WTC11 (cell line): ENCODE measurements at regions not wholly inside any gene's neighbourhood (a gene's known extent, or its start where the extent isn't known, plus 50 kb on each side); places are given as distances from the start of the nearest gene placed in this dataset.

ENCODE experiments used
- ATAC-seq: fragments of 200-7000 bp; cut with Tn5 transposase; 2 replicates; pipeline ENCODE4 v1.10.0; 2021; ENCODE audit warnings: mild to moderate bottlenecking, moderate library complexity
- CTCF ChIA-PET: fragments of 300-600 bp; sonication (Branson Sonifier 250); formaldehyde crosslinking; loops from one replicate; lab custom pipeline; 2021; ENCODE audit warnings: antibody characterized with exemption; lab: Charles Lee
- POLR2A ChIA-PET: fragments of 350-600 bp; sonication (Branson Sonifier 250); formaldehyde crosslinking; loops from one replicate; lab custom pipeline; 2021; ENCODE audit warnings: antibody characterized with exemption; lab: Charles Lee
- DNase-seq: peaks from one replicate; pipeline ENCODE4 v3.0.0; 2021; ENCODE audit warnings: low spot score
- H3K27ac Mint-ChIP-seq: 2 replicates; pipeline ENCODE4 v1.8.0; 2021; ENCODE audit warnings: mixed read lengths
- H3K27me3 Mint-ChIP-seq: 2 replicates; pipeline ENCODE4 v1.8.0; 2021; ENCODE audit warnings: low read depth, mild to moderate bottlenecking, moderate library complexity, mixed read lengths
- H3K36me3 Mint-ChIP-seq: 2 replicates; pipeline ENCODE4 v1.8.0; 2021; ENCODE audit warnings: mixed read lengths
- H3K4me1 Mint-ChIP-seq: 2 replicates; pipeline ENCODE4 v1.8.0; 2022; ENCODE audit warnings: mixed read lengths
- H3K4me3 Mint-ChIP-seq: 2 replicates; pipeline ENCODE4 v1.8.0; 2021; ENCODE audit warnings: mild to moderate bottlenecking, moderate library complexity, mixed read lengths
- H3K9me3 Mint-ChIP-seq: 2 replicates; pipeline ENCODE4 v1.8.0; 2021; ENCODE audit warnings: mixed read lengths
- AFF4 ChIP-seq: sonication (generic); formaldehyde crosslinking; IDR thresholded peaks from 2 replicates; pipeline ENCODE4 v1.8.1; 2023; ENCODE audit warnings: mild to moderate bottlenecking, missing genetic modification reagents, borderline replicate concordance
- FOXP1 ChIP-seq: sonication (generic); formaldehyde crosslinking; IDR thresholded peaks from 2 replicates; pipeline ENCODE4 v1.8.0; 2022; ENCODE audit warnings: missing genetic modification reagents, mild to moderate bottlenecking, moderate library complexity, borderline replicate concordance
- FOXP4 ChIP-seq: sonication (generic); formaldehyde crosslinking; IDR thresholded peaks from 2 replicates; pipeline ENCODE4 v1.8.0; 2022; ENCODE audit warnings: mild to moderate bottlenecking, missing genetic modification reagents
- HMGXB4 ChIP-seq: sonication (generic); formaldehyde crosslinking; IDR thresholded peaks from 2 replicates; pipeline ENCODE4 v1.8.1; 2023; ENCODE audit warnings: mild to moderate bottlenecking, moderate library complexity, missing genetic modification reagents
- KAT7 ChIP-seq: sonication (generic); formaldehyde crosslinking; IDR thresholded peaks from 2 replicates; pipeline ENCODE4 v1.8.1; 2023; ENCODE audit warnings: missing genetic modification reagents, mild to moderate bottlenecking, borderline replicate concordance
- MAX ChIP-seq: sonication (generic); formaldehyde crosslinking; IDR thresholded peaks from 2 replicates; pipeline ENCODE4 v1.8.0; 2022; ENCODE audit warnings: mild to moderate bottlenecking, missing genetic modification reagents
- PREB ChIP-seq: sonication (generic); formaldehyde crosslinking; IDR thresholded peaks from 2 replicates; pipeline ENCODE4 v1.8.1; 2022; ENCODE audit warnings: mild to moderate bottlenecking, missing genetic modification reagents, moderate library complexity, borderline replicate concordance
- RELA ChIP-seq: sonication (generic); formaldehyde crosslinking; IDR thresholded peaks from 2 replicates; pipeline ENCODE4 v1.8.1; 2022; ENCODE audit warnings: missing genetic modification reagents, mild to moderate bottlenecking, borderline replicate concordance
- SP1 ChIP-seq: sonication (generic); formaldehyde crosslinking; conservative IDR thresholded peaks from 2 replicates; pipeline ENCODE4 v1.8.1; 2022; ENCODE audit warnings: missing genetic modification reagents
- TP53 ChIP-seq: sonication (generic); formaldehyde crosslinking; IDR thresholded peaks from 2 replicates; pipeline ENCODE4 v1.8.1; 2023; ENCODE audit warnings: mild to moderate bottlenecking, missing genetic modification reagents
- USF2 ChIP-seq: sonication (generic); formaldehyde crosslinking; IDR thresholded peaks from 2 replicates; pipeline ENCODE4 v1.8.1; 2023; ENCODE audit warnings: mild to moderate bottlenecking, missing genetic modification reagents, moderate library complexity
- ZBTB21 ChIP-seq: sonication (generic); formaldehyde crosslinking; IDR thresholded peaks from 2 replicates; pipeline ENCODE4 v1.8.1; 2023; ENCODE audit warnings: mild to moderate bottlenecking, missing genetic modification reagents, borderline replicate concordance
- ZNF317 ChIP-seq: sonication (generic); formaldehyde crosslinking; IDR thresholded peaks from 2 replicates; pipeline ENCODE4 v1.8.1; 2023; ENCODE audit warnings: low read depth, mild to moderate bottlenecking, moderate library complexity, missing genetic modification reagents, borderline replicate concordance
- ZNF423 ChIP-seq: fragments of 250-450 bp; sonication (Bioruptor Pico); IDR thresholded peaks from 2 replicates; pipeline ENCODE4 v2.1.2; 2022; ENCODE audit warnings: mild to moderate bottlenecking, moderate library complexity
- TF ChIP-seq, protein P1 (sequence below): fragments of 250-450 bp; sonication (Bioruptor Pico); conservative IDR thresholded peaks from 2 replicates; pipeline ENCODE4 v1.9.0; 2021; ENCODE audit warnings: mild to moderate bottlenecking

DNA sequence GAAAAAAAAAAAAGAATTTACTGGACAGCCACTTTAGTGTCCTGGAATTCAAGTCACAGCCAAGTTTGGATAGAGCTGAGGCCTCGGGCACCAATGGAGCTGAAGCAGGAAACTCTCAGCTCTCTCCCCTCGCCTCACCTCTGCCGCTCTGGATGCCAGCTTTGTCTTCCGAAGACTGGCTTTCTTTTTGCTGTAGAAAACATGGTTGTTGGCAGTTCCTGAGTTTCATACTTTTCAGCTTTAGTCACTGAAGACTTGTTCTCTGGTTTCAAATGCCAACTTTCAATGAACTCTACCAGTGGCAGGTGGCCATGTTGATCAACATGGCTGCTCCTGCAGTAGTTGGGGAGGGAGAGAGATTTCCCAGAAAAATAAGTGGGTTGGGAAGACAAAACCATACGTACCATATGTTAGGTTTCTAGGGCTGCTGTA, 142.2 kb downstream of the SNX18 start (continued):
- TF ChIP-seq MAX (no peak), FOXP1 (CRISPR knock-in tag) (no peak), HMGXB4 (CRISPR knock-in tag) (no peak)

DNA sequence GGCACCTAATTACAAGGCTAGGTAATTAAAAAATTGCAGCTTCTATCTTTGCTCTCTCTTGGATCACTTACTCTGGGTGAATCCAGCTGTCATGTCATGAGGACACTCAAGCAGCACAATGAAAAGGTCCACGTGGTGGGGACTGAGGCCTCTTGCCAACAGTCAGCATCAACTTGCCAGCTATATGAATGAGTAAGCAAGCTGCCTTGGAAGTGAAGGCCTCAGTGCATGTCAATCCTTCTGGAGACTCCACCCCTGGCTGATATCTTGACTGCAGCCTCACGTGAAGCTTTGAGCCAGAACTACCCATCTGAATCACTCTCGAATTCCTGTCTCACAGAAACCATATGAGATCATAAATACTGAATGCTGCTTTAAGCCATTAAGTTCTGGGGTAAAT, 140.5 kb downstream of the SNX18 start:
- DNase-seq (no peak), ATAC-seq (no peak; the same call in 1 of the 2 replicates)

GRCh38 chr5:54656261-54656728, 138.7 kb downstream of the SNX18 start:
- no peaks in the 10 kb centered on the region for H3K4me1 Mint-ChIP-seq
- TF ChIP-seq TP53 (CRISPR knock-in tag) (no peak), KAT7 (CRISPR knock-in tag) (no peak), FOXP4 (CRISPR knock-in tag) (no peak), SP1 (CRISPR knock-in tag) (no peak)
- TF ChIP-seq, all 79 proteins: peak for 0
- Mint-ChIP-seq H3K27me3 (no peaks in the 10 kb centered on the region), H3K4me3 (no peak overlapping the region), H3K9me3 (no peaks in the 10 kb centered on the region), H3K27ac (no peak overlapping the region), H3K36me3 (no peaks in the 10 kb centered on the region)
- ChIA-PET POLR2A (no interaction called here), CTCF (no interaction called here)
- DNase-seq (no peak), ATAC-seq (no peak)

More for the DNA sequence above, 140.5 kb downstream of the SNX18 start:
- no peak for TF ChIP-seq PREB (CRISPR knock-in tag)
- no peak for TF ChIP-seq ZNF317
- TF ChIP-seq, all 79 proteins: peak for 0
- ChIA-PET POLR2A (no interaction called here), CTCF (no interaction called here)
- Mint-ChIP-seq H3K4me3 (no peak overlapping the region), H3K27ac (no peak overlapping the region), H3K27me3 (no peaks in the 10 kb centered on the region), H3K9me3 (no peaks in the 10 kb centered on the region), H3K4me1 (no peaks in the 10 kb centered on the region), H3K36me3 (no peaks in the 10 kb centered on the region)

- no peak overlapping the region for H3K27ac Mint-ChIP-seq
- no peak for ATAC-seq
- CTCF ChIA-PET = no interaction called here
- TF ChIP-seq ZBTB21 (CRISPR knock-in tag) (no peak), RELA (CRISPR knock-in tag) (no peak), USF2 (no peak), FOXP1 (CRISPR knock-in tag) (no peak), ZNF423 (CRISPR knock-in tag) (no peak), AFF4 (CRISPR knock-in tag) (no peak)
- TF ChIP-seq, protein P1, sequence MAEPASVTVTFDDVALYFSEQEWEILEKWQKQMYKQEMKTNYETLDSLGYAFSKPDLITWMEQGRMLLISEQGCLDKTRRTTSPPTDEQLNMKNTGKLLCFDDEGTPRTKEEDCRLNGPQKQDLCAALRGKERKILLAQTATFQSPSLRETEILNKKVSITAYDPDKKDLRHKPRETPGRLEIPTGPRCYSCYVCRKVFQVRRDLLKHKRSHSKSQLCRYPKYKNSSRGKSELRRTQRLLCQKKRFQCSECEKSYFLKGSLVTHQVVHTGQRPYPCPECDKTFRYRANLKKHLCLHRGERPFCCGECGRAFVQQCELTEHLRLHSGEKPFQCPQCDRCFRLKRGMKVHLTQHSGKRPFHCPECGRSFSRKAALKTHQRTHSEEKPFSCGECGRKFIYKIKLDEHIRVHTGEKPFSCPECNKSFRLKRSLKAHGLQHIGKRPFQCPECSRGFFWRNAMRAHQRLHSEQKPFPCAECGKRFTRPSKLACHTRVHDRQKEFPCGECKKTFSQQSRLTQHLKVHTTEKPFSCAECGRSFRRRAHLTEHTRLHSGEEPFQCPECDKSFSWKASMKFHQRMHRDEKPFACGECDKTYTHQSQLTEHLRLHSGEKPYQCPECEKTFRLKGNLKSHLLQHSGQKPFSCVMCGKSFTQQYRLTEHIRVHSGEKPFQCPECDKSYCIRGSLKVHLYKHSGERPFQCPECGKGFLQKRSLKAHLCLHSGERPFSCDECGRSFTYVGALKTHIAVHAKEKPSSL (CRISPR knock-in tag) = no peak
Measured at GRCh38 chr5:54655761-54656160, 138.2 kb downstream of the SNX18 start.

More at GRCh38 chr5:54655761-54656160, 138.2 kb downstream of the SNX18 start:
- no peaks in the 10 kb centered on the region for H3K27me3 Mint-ChIP-seq
- H3K4me1 Mint-ChIP-seq = no peaks in the 10 kb centered on the region
- POLR2A ChIA-PET = no interaction called here
- H3K36me3 Mint-ChIP-seq = no peaks in the 10 kb centered on the region
- DNase-seq = no peak
- H3K4me3 Mint-ChIP-seq = no peak overlapping the region
- no peaks in the 10 kb centered on the region for H3K9me3 Mint-ChIP-seq
